ENCODE measurements at regions not wholly inside any gene's neighbourhood (a gene's known extent, or its start where the extent isn't known, plus 50 kb on each side); places are given as distances from the start of the nearest gene placed in this dataset.

DNA sequence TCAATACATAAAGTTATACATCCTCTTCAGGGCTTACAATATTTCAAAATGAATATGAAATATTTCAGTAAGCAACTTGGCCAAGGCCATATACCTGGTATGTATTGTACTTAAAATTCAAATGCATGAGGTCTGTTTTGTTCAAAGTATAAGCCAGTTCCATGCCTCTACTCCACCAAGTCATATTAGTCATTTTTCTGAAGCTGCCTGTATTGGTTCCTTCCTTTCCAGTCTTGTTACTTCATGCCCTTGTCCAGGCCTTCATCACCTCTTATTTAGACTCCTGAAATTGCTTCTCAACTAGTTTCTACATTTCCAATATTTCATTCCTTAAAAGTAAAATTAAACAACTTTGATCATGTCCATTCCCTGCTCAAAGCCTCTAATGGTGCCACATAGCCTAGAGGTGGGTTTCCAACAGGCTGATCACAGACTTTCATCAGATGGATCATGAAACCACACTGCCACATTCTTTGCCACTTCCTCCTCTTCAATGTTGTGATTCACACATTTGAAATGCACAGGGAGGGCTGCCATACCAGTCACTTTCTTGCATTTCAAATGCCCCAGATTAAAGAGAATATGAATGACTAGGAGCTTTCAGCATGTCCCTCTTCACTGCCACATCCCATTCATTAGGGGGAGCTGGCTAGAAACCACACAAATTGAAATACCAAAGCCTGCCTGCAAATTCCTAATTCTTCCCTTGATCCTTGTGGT, 424.1 kb upstream of the DACH1 start:
- TF ChIP-seq, protein P1, sequence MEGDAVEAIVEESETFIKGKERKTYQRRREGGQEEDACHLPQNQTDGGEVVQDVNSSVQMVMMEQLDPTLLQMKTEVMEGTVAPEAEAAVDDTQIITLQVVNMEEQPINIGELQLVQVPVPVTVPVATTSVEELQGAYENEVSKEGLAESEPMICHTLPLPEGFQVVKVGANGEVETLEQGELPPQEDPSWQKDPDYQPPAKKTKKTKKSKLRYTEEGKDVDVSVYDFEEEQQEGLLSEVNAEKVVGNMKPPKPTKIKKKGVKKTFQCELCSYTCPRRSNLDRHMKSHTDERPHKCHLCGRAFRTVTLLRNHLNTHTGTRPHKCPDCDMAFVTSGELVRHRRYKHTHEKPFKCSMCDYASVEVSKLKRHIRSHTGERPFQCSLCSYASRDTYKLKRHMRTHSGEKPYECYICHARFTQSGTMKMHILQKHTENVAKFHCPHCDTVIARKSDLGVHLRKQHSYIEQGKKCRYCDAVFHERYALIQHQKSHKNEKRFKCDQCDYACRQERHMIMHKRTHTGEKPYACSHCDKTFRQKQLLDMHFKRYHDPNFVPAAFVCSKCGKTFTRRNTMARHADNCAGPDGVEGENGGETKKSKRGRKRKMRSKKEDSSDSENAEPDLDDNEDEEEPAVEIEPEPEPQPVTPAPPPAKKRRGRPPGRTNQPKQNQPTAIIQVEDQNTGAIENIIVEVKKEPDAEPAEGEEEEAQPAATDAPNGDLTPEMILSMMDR (IDR thresholded peaks at IDR 0.05) = no peak
- TF ChIP-seq EZH2 (IDR thresholded peaks at IDR 0.05) (no peak), EZH2phosphoT487 (IDR thresholded peaks at IDR 0.05) (no peak)
